Neural cell (in vitro differentiated cells): ENCODE measurements at regions not wholly inside any gene's neighbourhood (a gene's known extent, or its start where the extent isn't known, plus 50 kb on each side); places are given as distances from the start of the nearest gene placed in this dataset.

ENCODE experiments used
- H2AFZ ChIP-seq: fragments of 200-600, 300-800 bp; sonication (generic), shearing (Covaris generic); 2 replicates; pipeline ENCODE4 v1.6.0; 2014; ENCODE audit warnings: low read depth, mild to moderate bottlenecking, antibody characterized with exemption, low read length, moderate library complexity
- H3F3A ChIP-seq: fragments of 200-600 bp; shearing (Covaris generic); 2 replicates; pipeline ENCODE4 v1.6.1; 2016; ENCODE audit warnings: mild to moderate bottlenecking, moderate library complexity, mixed read lengths, antibody characterized with exemption, low read length; ENCODE audit not compliant: insufficient read depth, poor library complexity, severe bottlenecking
- H3K27ac ChIP-seq: fragments of 200-600, 300-800 bp; sonication (generic), shearing (Covaris generic); 2 replicates; pipeline ENCODE4 v1.5.1; 2014; ENCODE audit warnings: mild to moderate bottlenecking, low read length, moderate library complexity
- H3K27me3 ChIP-seq: fragments of 300-800, 200-600 bp; sonication (generic), shearing (Covaris generic); 2 replicates; pipeline ENCODE4 v1.6.0; 2014; ENCODE audit warnings: mild to moderate bottlenecking, low read depth, low read length, moderate library complexity; ENCODE audit not compliant: insufficient read depth
- H3K36me3 ChIP-seq: fragments of 300-800, 200-600 bp; sonication (generic), shearing (Covaris generic); 2 replicates; pipeline ENCODE4 v1.5.1; 2014; ENCODE audit warnings: mild to moderate bottlenecking, antibody characterized with exemption, low read length, moderate library complexity; ENCODE audit not compliant: insufficient read depth
- H3K4me2 ChIP-seq: fragments of 300-800, 200-600 bp; sonication (generic), shearing (Covaris generic); 2 replicates; pipeline ENCODE4 v1.6.0; 2014; ENCODE audit warnings: mild to moderate bottlenecking, low read length
- H3K4me3 ChIP-seq: fragments of 300-800, 200-600 bp; sonication (generic), shearing (Covaris generic); 2 replicates; pipeline ENCODE4 v1.5.1; 2014; ENCODE audit warnings: mild to moderate bottlenecking, low read length, moderate library complexity
- H3K79me2 ChIP-seq: fragments of 200-600 bp; shearing (Covaris generic); replicated peaks from 2 replicates; pipeline ENCODE4 v1.6.0; 2014; ENCODE audit warnings: mild to moderate bottlenecking, low read length, moderate library complexity; ENCODE audit not compliant: insufficient read depth
- H3K9ac ChIP-seq: fragments of 300-800, 200-600 bp; sonication (generic), shearing (Covaris generic); 2 replicates; pipeline ENCODE4 v1.6.1; 2016; ENCODE audit warnings: mild to moderate bottlenecking, low read length, mixed read lengths
- H3K9me2 ChIP-seq: fragments of 200-600 bp; shearing (Covaris generic); 2 replicates; pipeline ENCODE4 v1.6.1; 2016; ENCODE audit warnings: mild to moderate bottlenecking, low read length, mixed read lengths; ENCODE audit not compliant: insufficient read depth
- H3K9me3 ChIP-seq: fragments of 200-600, 300-800 bp; sonication (generic), shearing (Covaris generic); 2 replicates; pipeline ENCODE4 v1.6.1; 2016; ENCODE audit warnings: mild to moderate bottlenecking, mixed run types, low read length, moderate library complexity, mixed read lengths
- H4K20me1 ChIP-seq: fragments of 200-600 bp; shearing (Covaris generic); 2 replicates; pipeline ENCODE4 v1.6.1; 2016; ENCODE audit warnings: mild to moderate bottlenecking, mixed run types; ENCODE audit not compliant: insufficient read depth
- CTCF ChIP-seq: fragments of 450-650 bp; IDR thresholded peaks from 2 replicates; pipeline ENCODE4 v1.5.1; 2014; ENCODE audit warnings: antibody characterized with exemption, mild to moderate bottlenecking, moderate library complexity; ENCODE audit not compliant: poor library complexity, severe bottlenecking
- EP300 ChIP-seq: fragments of 450-650 bp; conservative IDR thresholded peaks from 2 replicates; pipeline ENCODE4 v1.6.1; 2014; ENCODE audit warnings: antibody characterized with exemption, mild to moderate bottlenecking, moderate library complexity; ENCODE audit not compliant: poor library complexity, severe bottlenecking
- EZH2 ChIP-seq: fragments of 200-600, 300-800 bp; shearing (Covaris generic), sonication (generic); IDR thresholded peaks from 2 replicates; pipeline ENCODE4 v1.6.1; 2014; ENCODE audit warnings: antibody characterized with exemption, low read length, borderline replicate concordance, mild to moderate bottlenecking; ENCODE audit not compliant: insufficient read depth, poor library complexity, severe bottlenecking
- POLR2AphosphoS5 ChIP-seq: IDR thresholded peaks from 2 replicates; pipeline ENCODE4 v1.6.1; 2012
- RAD21 ChIP-seq: fragments of 450-650 bp; conservative IDR thresholded peaks from 2 replicates; pipeline ENCODE4 v1.6.1; 2014; ENCODE audit warnings: antibody characterized with exemption, mild to moderate bottlenecking, moderate library complexity
- SMC3 ChIP-seq: fragments of 450-650 bp; conservative IDR thresholded peaks from 2 replicates; pipeline ENCODE4 v1.6.1; 2014; ENCODE audit warnings: antibody characterized with exemption, mild to moderate bottlenecking, moderate library complexity; ENCODE audit not compliant: poor library complexity
- TAF1 ChIP-seq: IDR thresholded peaks from 2 replicates; pipeline ENCODE4 v1.6.1; 2012; ENCODE audit warnings: low read depth

GRCh38 chr7:130831322-130831721, 97.3 kb upstream of the KLF14 start:
- H3K4me3 ChIP-seq: no peak overlapping the region
- H3K9me3 ChIP-seq: no peaks in the 10 kb centered on the region
- H3K4me2 ChIP-seq: no peak overlapping the region
- H2AFZ ChIP-seq: no peak overlapping the region
- H3K79me2 ChIP-seq: no peaks in the 10 kb centered on the region
- no peaks in the 10 kb centered on the region for H3K9me2 ChIP-seq
- no peaks in the 10 kb centered on the region for H3F3A ChIP-seq
- H3K9ac ChIP-seq: no peak overlapping the region
- H3K27ac ChIP-seq: no peak overlapping the region
- no peaks in the 10 kb centered on the region for H3K36me3 ChIP-seq
- H3K27me3 ChIP-seq: no peaks in the 10 kb centered on the region
- no peaks in the 10 kb centered on the region for H4K20me1 ChIP-seq
- TF ChIP-seq EP300 (no peak), SMC3 (no peak), CTCF (no peak), POLR2AphosphoS5 (no peak), RAD21 (no peak), TAF1 (no peak)

GRCh38 chr7:130831817-130832481, 97.9 kb upstream of the KLF14 start:
- Histone ChIP-seq H3F3A (no peaks in the 10 kb centered on the region), H4K20me1 (no peaks in the 10 kb centered on the region), H2AFZ (no peak overlapping the region), H3K27me3 (no peaks in the 10 kb centered on the region), H3K9me2 (no peaks in the 10 kb centered on the region), H3K4me2 (no peak overlapping the region), H3K79me2 (no peaks in the 10 kb centered on the region), H3K9ac (no peak overlapping the region), H3K27ac (no peak overlapping the region), H3K9me3 (no peaks in the 10 kb centered on the region), H3K4me3 (no peak overlapping the region), H3K36me3 (no peaks in the 10 kb centered on the region)
- peak; percentile 86 for TF ChIP-seq SMC3
- peak; percentile 83 for TF ChIP-seq CTCF
- no peak for TF ChIP-seq TAF1
- TF ChIP-seq RAD21: peak; percentile 89
- no peak for TF ChIP-seq POLR2AphosphoS5

- no peak overlapping the region for H3K4me3 ChIP-seq
- H2AFZ ChIP-seq: no peak overlapping the region
- H3K79me2 ChIP-seq: no peaks in the 10 kb centered on the region
- TF ChIP-seq TAF1: no peak
- no peak for TF ChIP-seq EZH2
- TF ChIP-seq SMC3: no peak
- no peak for TF ChIP-seq EP300
- no peak for TF ChIP-seq CTCF
- H3K36me3 ChIP-seq: no peaks in the 10 kb centered on the region
- no peaks in the 10 kb centered on the region for H4K20me1 ChIP-seq
- no peaks in the 10 kb centered on the region for H3K9me3 ChIP-seq
- no peaks in the 10 kb centered on the region for H3F3A ChIP-seq
- H3K27ac ChIP-seq: no peak overlapping the region
- H3K4me2 ChIP-seq: no peak overlapping the region
- no peaks in the 10 kb centered on the region for H3K9me2 ChIP-seq
- no peaks in the 10 kb centered on the region for H3K27me3 ChIP-seq
- no peak overlapping the region for H3K9ac ChIP-seq
Measured at GRCh38 chr7:130838738-130839137, 104.7 kb upstream of the KLF14 start.
